ENCODE measurements at regions not wholly inside any gene's neighbourhood (a gene's known extent, or its start where the extent isn't known, plus 50 kb on each side); places are given as distances from the start of the nearest gene placed in this dataset.

- TF ChIP-seq CTCF (IDR thresholded peaks at IDR 0.05) (no peak), ZFX (IDR thresholded peaks at IDR 0.05; ENCODE audit: borderline replicate concordance) (no peak)
Measured at GRCh38 chrX:27008486-27008885, 454.7 kb downstream of the PPP4R3C start.
